C4-2B (cell line): ENCODE measurements at regions not wholly inside any gene's neighbourhood (a gene's known extent, or its start where the extent isn't known, plus 50 kb on each side); places are given as distances from the start of the nearest gene placed in this dataset.

Experiments used
- CTCF ChIP-seq: fragments of 450-650 bp; conservative IDR thresholded peaks from 2 replicates; pipeline ENCODE4 v1.5.1; 2017; ENCODE audit warnings: mild to moderate bottlenecking
- ZFX ChIP-seq: fragments of 450-650 bp; IDR thresholded peaks from 2 replicates; pipeline ENCODE4 v1.6.1; 2017

GRCh38 chr13:37481885-37482227 is 116.7 kb downstream of the POSTN start:
- TF ChIP-seq CTCF (no peak), ZFX (no peak)
